ENCODE measurements at regions not wholly inside any gene's neighbourhood (a gene's known extent, or its start where the extent isn't known, plus 50 kb on each side); places are given as distances from the start of the nearest gene placed in this dataset.

GRCh38 chr9:107628444-107628843 lies 138.9 kb upstream of the KLF4 start:
- DNase-seq (ENCODE audit: low read depth in 2 of 2) = no peak

- DNase-seq (ENCODE audit: low read depth in 2 of 2) = no peak
These were observed 138.2 kb upstream of the KLF4 start for GRCh38 chr9:107627781-107628180.

DNA sequence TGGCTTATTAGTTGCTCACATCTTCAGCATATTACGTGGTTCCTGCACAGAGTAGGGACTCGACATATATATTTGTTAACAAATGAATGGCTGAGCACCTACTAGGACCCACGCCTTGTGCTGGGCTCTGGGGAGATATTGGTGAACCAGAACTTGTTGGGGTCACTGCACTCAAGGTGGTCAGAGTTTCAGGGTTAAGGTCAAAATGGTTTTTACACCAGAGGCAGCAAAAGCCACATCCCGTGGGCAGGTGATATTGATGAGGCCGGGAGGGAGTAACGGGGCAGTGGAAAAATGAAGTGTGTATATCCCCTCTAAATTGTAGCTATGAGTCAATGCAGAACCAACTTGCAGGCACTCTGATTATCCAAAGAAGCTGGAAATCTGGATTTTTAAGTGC lies 136.5 kb upstream of the KLF4 start:
- no peak for DNase-seq (ENCODE audit: low read depth in 2 of 2)

DNA sequence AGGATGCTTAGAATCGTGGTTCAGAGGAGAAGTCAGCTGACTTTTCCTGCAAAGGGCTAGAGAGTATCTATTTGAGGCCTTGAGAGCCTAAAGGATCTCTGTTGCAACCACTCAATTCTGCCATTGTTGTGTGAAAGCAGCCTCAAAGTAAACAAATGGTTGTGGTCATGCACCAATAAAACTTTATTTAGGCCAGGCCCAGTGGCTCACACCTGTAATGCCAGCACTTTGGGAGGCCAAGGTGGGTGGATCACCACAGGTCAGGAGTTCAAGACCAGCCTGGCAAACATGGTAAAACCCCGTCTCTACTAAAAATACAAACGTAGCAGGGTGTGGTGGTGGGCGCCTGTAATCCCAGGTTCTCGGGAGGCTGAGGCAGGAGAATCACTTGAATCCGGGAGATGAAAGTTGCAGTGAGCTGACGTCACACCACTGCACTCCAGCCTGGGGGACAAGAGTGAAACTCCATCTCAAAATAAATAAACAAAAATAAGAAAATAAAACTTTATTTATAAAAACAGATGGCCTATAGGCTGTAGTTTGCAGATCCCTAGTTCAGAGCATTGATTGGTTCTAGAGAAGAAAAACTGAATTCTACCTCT lies 135.9 kb upstream of the KLF4 start:
- no peak for DNase-seq (ENCODE audit: low read depth in 2 of 2)

- no peak for DNase-seq (ENCODE audit: low read depth in 2 of 2)
These were observed 134.8 kb upstream of the KLF4 start for GRCh38 chr9:107624234-107624948.

DNA sequence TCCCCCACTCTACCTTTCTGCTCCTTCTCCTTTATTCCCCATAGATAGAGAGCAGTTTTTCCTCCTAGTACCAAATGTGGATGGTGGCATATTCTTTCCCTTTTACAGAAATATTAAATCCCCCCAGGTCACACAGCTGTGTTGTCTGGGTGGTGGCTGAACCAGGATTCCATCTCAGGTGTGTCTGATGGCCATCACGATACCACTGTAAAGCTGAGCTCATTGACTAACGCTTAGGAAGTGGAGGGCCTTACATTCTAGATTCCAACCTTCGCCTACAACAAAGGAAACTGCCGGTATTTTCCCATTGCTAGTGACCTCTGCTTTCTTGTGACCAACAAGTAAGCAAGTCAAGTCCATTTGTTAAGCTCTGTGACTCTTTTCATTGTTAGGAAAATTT lies 131.9 kb upstream of the KLF4 start:
- DNase-seq (ENCODE audit: low read depth in 2 of 2) = no peak

DNA sequence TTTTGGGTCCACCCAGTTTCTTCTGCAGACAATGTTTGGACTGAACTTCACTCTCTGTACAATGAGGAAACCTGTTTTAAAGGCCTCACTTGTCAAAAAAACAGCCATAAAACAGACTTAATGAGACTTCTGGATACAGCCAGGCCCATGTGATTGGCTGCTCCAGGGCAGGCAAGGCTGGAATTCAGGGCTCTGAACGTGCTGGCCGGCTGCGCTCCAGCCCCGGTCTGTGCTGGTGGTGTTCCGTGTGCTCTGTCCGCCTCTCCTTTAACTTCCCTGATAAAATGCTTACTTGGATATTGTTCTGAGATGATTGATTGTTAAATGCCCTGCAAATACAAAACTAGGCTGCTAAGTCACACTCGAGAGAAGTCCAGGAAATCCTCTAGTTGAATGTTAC lies 131.2 kb upstream of the KLF4 start:
- DNase-seq (ENCODE audit: low read depth in 2 of 2) = no peak

GRCh38 chr9:107620236-107620635 lies 130.7 kb upstream of the KLF4 start:
- no peak for DNase-seq (ENCODE audit: low read depth in 2 of 2)

- no peak for DNase-seq (ENCODE audit: low read depth in 2 of 2)
These were observed 125.8 kb upstream of the KLF4 start for GRCh38 chr9:107615321-107615720.

GRCh38 chr9:107614765-107615164 lies 125.2 kb upstream of the KLF4 start:
- no peak for DNase-seq (ENCODE audit: low read depth in 2 of 2)

DNA sequence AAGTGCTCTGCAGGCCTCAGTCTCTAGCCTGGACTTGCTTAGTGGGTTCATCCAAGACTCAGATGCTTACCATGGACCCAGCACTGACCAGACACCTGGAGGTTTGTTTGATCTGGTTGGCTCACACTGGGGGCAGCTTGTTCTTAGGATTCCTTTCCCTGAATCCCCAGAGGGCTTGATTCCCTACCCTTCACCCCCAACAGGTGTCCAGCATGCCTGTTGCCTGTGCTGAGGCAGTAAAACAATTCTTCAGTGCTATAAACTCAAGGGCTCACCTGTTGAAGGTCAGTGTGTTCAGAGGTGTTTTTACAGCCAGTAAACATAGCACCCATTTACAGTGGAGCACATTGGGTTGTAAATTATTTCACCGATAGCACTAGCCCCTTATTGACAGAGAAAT lies 123.8 kb upstream of the KLF4 start:
- no peak for DNase-seq (ENCODE audit: low read depth in 2 of 2)

DNA sequence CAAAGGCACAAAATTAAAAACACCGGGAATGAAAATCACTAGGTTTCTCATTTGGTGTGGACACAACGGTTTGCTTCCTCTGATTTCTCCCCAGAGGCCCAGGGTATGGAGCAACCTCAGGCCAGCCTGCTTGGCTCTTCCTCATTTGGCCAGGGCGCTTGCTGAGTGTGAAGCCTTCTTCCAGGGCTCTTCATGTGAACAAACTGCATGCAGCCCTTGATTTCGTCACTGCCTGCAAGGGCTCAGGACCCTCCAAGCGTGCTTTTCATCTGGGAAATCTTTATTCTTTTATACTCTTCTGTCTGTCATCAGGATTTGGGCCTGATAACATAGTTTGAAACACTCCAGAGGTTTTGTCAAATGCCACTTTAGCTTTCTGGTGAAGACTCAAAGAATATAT lies 122.6 kb upstream of the KLF4 start:
- DNase-seq (ENCODE audit: low read depth in 2 of 2) = no peak

DNA sequence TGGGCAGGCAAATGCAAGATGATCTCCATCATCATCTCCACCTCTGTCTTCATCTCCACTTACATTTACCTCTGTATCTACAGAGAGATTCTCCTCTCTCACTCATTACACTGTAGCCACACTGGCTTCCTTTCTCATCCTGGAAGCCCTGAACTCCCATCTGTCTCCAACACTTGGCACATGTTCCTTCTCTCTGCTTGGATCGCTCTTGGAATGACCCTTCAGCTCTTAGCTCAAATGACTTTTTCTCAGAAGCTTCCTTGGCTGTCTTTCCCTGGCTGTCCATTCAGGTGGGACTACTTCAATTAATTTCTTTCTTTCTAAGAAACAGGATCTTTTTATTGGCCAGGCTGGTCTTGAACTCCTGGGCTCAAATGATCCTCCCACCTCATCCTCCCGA lies 120.0 kb upstream of the KLF4 start:
- DNase-seq (ENCODE audit: low read depth in 2 of 2) = no peak

GRCh38 chr9:107606149-107606790 lies 116.7 kb upstream of the KLF4 start:
- DNase-seq (ENCODE audit: low read depth in 2 of 2) = no peak

- no peak for DNase-seq (ENCODE audit: low read depth in 2 of 2)
These were observed 115.5 kb upstream of the KLF4 start for GRCh38 chr9:107605041-107605440.

- DNase-seq (ENCODE audit: low read depth in 2 of 2) = no peak
These were observed 113.7 kb upstream of the KLF4 start for GRCh38 chr9:107603281-107603680.

DNA sequence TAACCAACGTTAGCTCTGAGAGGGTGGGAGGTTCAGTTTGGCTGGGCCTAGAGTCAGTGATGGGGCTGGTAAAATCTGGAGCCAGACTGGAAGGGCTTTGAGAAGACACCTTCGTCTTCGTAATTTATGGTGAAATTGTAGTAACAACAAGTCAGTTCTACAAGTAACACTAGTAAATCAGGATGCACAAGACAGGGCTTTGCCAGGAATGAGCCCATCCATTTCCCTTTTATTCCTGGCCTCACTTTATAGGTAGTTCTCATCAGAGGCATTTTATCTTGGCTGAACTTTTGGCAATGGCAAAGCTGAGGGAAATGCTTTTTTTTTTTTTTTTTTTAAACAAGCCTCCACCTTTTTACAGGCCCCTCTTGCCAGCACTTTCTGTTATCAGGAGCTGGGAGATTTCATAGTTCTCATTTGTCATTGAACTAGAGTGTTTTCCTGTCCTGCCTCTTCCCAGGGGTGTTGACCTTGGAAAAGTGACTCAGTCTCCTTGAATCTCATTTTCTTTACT lies 110.5 kb upstream of the KLF4 start:
- no peak for DNase-seq (ENCODE audit: low read depth in 2 of 2)

GRCh38 chr9:107597743-107598217 lies 108.2 kb upstream of the KLF4 start:
- DNase-seq (ENCODE audit: low read depth in 2 of 2) = no peak

- no peak for DNase-seq (ENCODE audit: low read depth in 2 of 2)
These were observed 105.5 kb upstream of the KLF4 start for GRCh38 chr9:107594908-107595530.

- DNase-seq (ENCODE audit: low read depth in 2 of 2) = no peak
These were observed 103.8 kb upstream of the KLF4 start for GRCh38 chr9:107593224-107593870.

DNA sequence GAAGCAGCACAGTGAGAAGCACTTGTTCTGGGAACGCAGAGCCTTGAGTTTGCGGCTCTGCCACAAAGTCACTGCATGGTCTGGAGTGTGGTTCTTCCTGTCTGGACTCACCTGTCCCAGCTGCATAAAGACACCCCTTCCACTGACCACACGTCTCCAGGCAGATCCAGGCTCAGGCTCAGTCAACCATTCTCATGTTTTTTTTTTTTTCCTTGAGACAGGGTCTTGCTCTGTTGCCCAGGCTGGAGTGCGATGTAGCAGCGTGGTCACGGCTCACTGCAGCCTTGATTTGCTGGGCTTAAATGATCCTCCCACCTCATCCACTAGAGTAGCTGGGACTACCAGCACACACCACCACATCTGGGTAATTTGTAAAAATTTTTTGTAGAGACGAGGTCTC lies 102.9 kb upstream of the KLF4 start:
- DNase-seq (ENCODE audit: low read depth in 2 of 2) = no peak

GRCh38 chr9:107591781-107592180 lies 102.2 kb upstream of the KLF4 start:
- DNase-seq (ENCODE audit: low read depth in 2 of 2) = no peak

All from stimulated activated CD8-positive, alpha-beta memory T cell treated with anti-CD3 and anti-CD28 coated beads, Interleukin-7, amount 100 ng/mL, for 1 hour (primary cell).